Ascending aorta (tissue), 2 donors: ENCODE measurements at regions not wholly inside any gene's neighbourhood (a gene's known extent, or its start where the extent isn't known, plus 50 kb on each side); places are given as distances from the start of the nearest gene placed in this dataset.
A peak's percentile ranks its signal among the peaks of the same experiment; 100 is the strongest.

ENCODE experiments used
- DNase-seq, 2 donors: peaks; one replicate each; pipeline ENCODE4 v3.0.0-alpha.2; 2019; ENCODE audit warnings: low spot score in 2 of 2
- H3K27ac ChIP-seq, 2 donors: fragments of 200-600 bp; sonication (generic); one replicate each; pipeline ENCODE4 v1.5.1; 2016 to 2017; ENCODE audit warnings: mild to moderate bottlenecking in 1 of 2
- H3K27me3 ChIP-seq: fragments of 200-600 bp; sonication (generic); one replicate; pipeline ENCODE4 v1.5.1; 2017
- H3K36me3 ChIP-seq, 2 donors: fragments of 200-600 bp; sonication (generic); one replicate each; pipeline ENCODE4 v1.5.1; 2016
- H3K4me1 ChIP-seq, 2 donors: fragments of 200-600 bp; sonication (generic); one replicate each; pipeline ENCODE4 v1.5.1; 2016 to 2017; ENCODE audit warnings: mild to moderate bottlenecking in 1 of 2
- H3K4me3 ChIP-seq, 2 donors: fragments of 200-600 bp; sonication (generic); one replicate each; pipeline ENCODE4 v1.5.1; 2016 to 2017; ENCODE audit warnings: mild to moderate bottlenecking in 1 of 2
- H3K9me3 ChIP-seq, 2 donors: fragments of 200-600 bp; sonication (generic); one replicate each; pipeline ENCODE4 v1.5.1; 2016
- CTCF ChIP-seq, 3 experiments: fragments of 200-600 bp in 2 of 3; fragments of 450-650 bp in 1 of 3; sonication (generic) in 2 of 3; IDR thresholded peaks; one replicate each; pipeline ENCODE4 v1.5.1; 2016 to 2019; ENCODE audit warnings: antibody characterized with exemption in 3 of 3, mild to moderate bottlenecking in 1 of 3, moderate library complexity in 1 of 3
- intact Hi-C: fragments of 100-400 bp; cut with DNase I; formaldehyde crosslinking; loops from one replicate; pipeline ENCODE4 v1.15.1; 2023

GRCh38 chr10:59020502-59020901 lies 155.9 kb upstream of the PHYHIPL start:
- Histone ChIP-seq H3K9me3 (no peaks in the 10 kb centered on the region), H3K4me3 (no peak overlapping the region), H3K27me3 (no peaks in the 10 kb centered on the region), H3K36me3 (no peaks in the 10 kb centered on the region), H3K4me1 (peaks cover 0 to 14% of the 10 kb centered on the region in 2 donors), H3K27ac (peak overlapping the region; percentile 69 to 78)
- no peak for DNase-seq
- no peak for TF ChIP-seq CTCF (IDR thresholded peaks at IDR 0.05)
- intact Hi-C loops: no loop called here

GRCh38 chr10:59025981-59026765 lies 150.3 kb upstream of the PHYHIPL start:
- DNase-seq: no peak
- Histone ChIP-seq H3K27ac (no peak overlapping the region), H3K4me3 (no peak overlapping the region), H3K27me3 (no peaks in the 10 kb centered on the region), H3K36me3 (no peaks in the 10 kb centered on the region), H3K4me1 (no peaks in the 10 kb centered on the region), H3K9me3 (no peaks in the 10 kb centered on the region)
- TF ChIP-seq CTCF (IDR thresholded peaks at IDR 0.05): no peak
- intact Hi-C loops: no loop called here

GRCh38 chr10:59027975-59028655 lies 148.3 kb upstream of the PHYHIPL start:
- Histone ChIP-seq H3K36me3 (no peaks in the 10 kb centered on the region), H3K9me3 (no peaks in the 10 kb centered on the region), H3K27me3 (no peaks in the 10 kb centered on the region), H3K4me3 (no peak overlapping the region), H3K4me1 (no peaks in the 10 kb centered on the region), H3K27ac (no peak overlapping the region)
- intact Hi-C loops: no loop called here
- DNase-seq: no peak
- TF ChIP-seq CTCF (IDR thresholded peaks at IDR 0.05): no peak

GRCh38 chr10:59033622-59034021 lies 142.8 kb upstream of the PHYHIPL start:
- intact Hi-C loops: no loop called here
- no peaks in the 10 kb centered on the region for H3K4me1 ChIP-seq
- no peak overlapping the region for H3K4me3 ChIP-seq

GRCh38 chr10:59036311-59037017 lies 140.0 kb upstream of the PHYHIPL start:
- no peak for TF ChIP-seq CTCF (IDR thresholded peaks at IDR 0.05)
- Histone ChIP-seq H3K4me3 (no peak overlapping the region), H3K27ac (no peak overlapping the region), H3K9me3 (peaks cover 0 to 6% of the 10 kb centered on the region in 2 donors), H3K4me1 (no peaks in the 10 kb centered on the region), H3K36me3 (no peaks in the 10 kb centered on the region), H3K27me3 (no peaks in the 10 kb centered on the region)
- intact Hi-C loops: no loop called here
- DNase-seq: no peak

More at GRCh38 chr10:59033622-59034021, 142.8 kb upstream of the PHYHIPL start:
- no peak for DNase-seq
- Histone ChIP-seq H3K36me3 (no peaks in the 10 kb centered on the region), H3K9me3 (no peaks in the 10 kb centered on the region), H3K27ac (no peak overlapping the region), H3K27me3 (no peaks in the 10 kb centered on the region)
- no peak for TF ChIP-seq CTCF (IDR thresholded peaks at IDR 0.05)
